Spinal cord (tissue), 9 donors: ENCODE measurements at regions not wholly inside any gene's neighbourhood (a gene's known extent, or its start where the extent isn't known, plus 50 kb on each side); places are given as distances from the start of the nearest gene placed in this dataset.

Source experiments
- DNase-seq, 6 donors: peaks; one replicate each; pipeline versions ENCODE4 v3.0.0 to v3.0.0-alpha.2; 2013 to 2015; ENCODE audit warnings: low spot score in 6 of 6, low read depth in 4 of 6
- H3K27ac ChIP-seq: one replicate; pipeline ENCODE4 v1.5.1; 2013; ENCODE audit warnings: low read depth, low read length, control low read depth
- H3K27me3 ChIP-seq: one replicate; pipeline ENCODE4 v1.6.1; 2013; ENCODE audit warnings: low read length; ENCODE audit not compliant: control insufficient read depth, insufficient read depth
- H3K36me3 ChIP-seq: one replicate; pipeline ENCODE4 v1.6.1; 2013; ENCODE audit warnings: low read length; ENCODE audit not compliant: control insufficient read depth, insufficient read depth
- H3K4me1 ChIP-seq: one replicate; pipeline ENCODE4 v1.6.1; 2013; ENCODE audit warnings: low read length; ENCODE audit not compliant: control insufficient read depth, insufficient read depth
- H3K4me3 ChIP-seq: one replicate; pipeline ENCODE4 v1.5.1; 2013; ENCODE audit warnings: low read depth, low read length, control low read depth
- H3K9me3 ChIP-seq: one replicate; pipeline ENCODE4 v1.6.1; 2013; ENCODE audit warnings: low read length; ENCODE audit not compliant: control insufficient read depth, insufficient read depth
- WGBS: methylation state at CpG from one replicate; pipeline ENCODE4 v1.1.5; 2013; ENCODE audit warnings: missing lambda C conversion rate; ENCODE audit not compliant: insufficient coverage; 5-methylcytosine and 5-hydroxymethylcytosine counted together
- donor health status: healthy.

- no peaks in the 10 kb centered on the region for H3K4me1 ChIP-seq
- H3K9me3 ChIP-seq: no peaks in the 10 kb centered on the region
- H3K27ac ChIP-seq: no peak overlapping the region
- no peaks in the 10 kb centered on the region for H3K36me3 ChIP-seq
- H3K4me3 ChIP-seq: no peak overlapping the region
- no peak for DNase-seq
- no peaks in the 10 kb centered on the region for H3K27me3 ChIP-seq
- WGBS: no CpG with 5 or more reads among the region's 1 CpG
These were observed 390.8 kb upstream of the HS3ST5 start for GRCh38 chr6:114733596-114733995.

DNA sequence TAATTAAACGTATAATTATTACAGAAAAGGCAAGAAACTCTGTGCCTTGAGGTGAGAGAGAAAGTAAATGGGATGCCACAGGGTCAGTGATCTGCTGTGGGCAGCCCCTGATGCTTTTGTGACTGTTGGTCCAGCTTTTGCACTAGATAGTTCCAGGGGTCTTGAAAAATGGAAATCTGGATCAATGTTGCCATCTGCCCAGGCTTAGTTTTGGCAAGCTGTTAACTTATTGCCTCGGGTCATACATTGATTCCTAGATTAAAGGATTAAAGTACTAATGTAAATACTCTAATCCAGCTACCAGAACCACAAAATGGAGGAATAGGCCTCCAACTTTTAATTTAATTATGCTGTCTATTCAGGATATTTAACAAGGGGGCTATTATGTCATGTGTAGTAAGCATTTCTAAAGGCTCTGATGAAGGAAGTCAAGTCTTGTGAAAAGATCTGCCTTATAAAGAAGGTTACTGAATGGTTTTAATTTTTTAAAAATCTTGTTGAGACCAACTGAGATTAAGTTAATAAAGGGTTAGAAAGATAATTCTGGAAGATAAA is 376.0 kb upstream of the HS3ST5 start:
- no peak overlapping the region for H3K4me3 ChIP-seq
- no peak overlapping the region for H3K27ac ChIP-seq
- H3K9me3 ChIP-seq: no peaks in the 10 kb centered on the region
- WGBS: no CpG with 5 or more reads among the region's 2 CpGs
- H3K36me3 ChIP-seq: no peaks in the 10 kb centered on the region
- H3K4me1 ChIP-seq: no peaks in the 10 kb centered on the region
- no peaks in the 10 kb centered on the region for H3K27me3 ChIP-seq
- DNase-seq: no peak

- H3K36me3 ChIP-seq: no peaks in the 10 kb centered on the region
- no peaks in the 10 kb centered on the region for H3K4me1 ChIP-seq
- DNase-seq: peak in 2 of 6 donors; percentile 26 to 83
- no peak overlapping the region for H3K4me3 ChIP-seq
- no peaks in the 10 kb centered on the region for H3K9me3 ChIP-seq
- no CpG with 5 or more reads among the region's 3 CpGs for WGBS
- no peak overlapping the region for H3K27ac ChIP-seq
- no peaks in the 10 kb centered on the region for H3K27me3 ChIP-seq
These were observed 375.4 kb upstream of the HS3ST5 start for GRCh38 chr6:114718186-114718585.

- H3K4me3 ChIP-seq: no peak overlapping the region
- H3K36me3 ChIP-seq: no peaks in the 10 kb centered on the region
- H3K27me3 ChIP-seq: no peaks in the 10 kb centered on the region
- H3K9me3 ChIP-seq: no peaks in the 10 kb centered on the region
- H3K4me1 ChIP-seq: no peaks in the 10 kb centered on the region
- 100% methylated on average over 1 of the region's 3 CpGs for WGBS
- no peak overlapping the region for H3K27ac ChIP-seq
- peak in 1 of 6 donors; percentile 17 for DNase-seq
These were observed 372.1 kb upstream of the HS3ST5 start for GRCh38 chr6:114714836-114715507.

- Histone ChIP-seq H3K36me3 (no peaks in the 10 kb centered on the region), H3K4me3 (no peak overlapping the region), H3K27ac (no peak overlapping the region), H3K27me3 (no peaks in the 10 kb centered on the region), H3K4me1 (no peaks in the 10 kb centered on the region), H3K9me3 (no peaks in the 10 kb centered on the region)
- no peak for DNase-seq
- no CpG with 5 or more reads among the region's 2 CpGs for WGBS
These were observed 370.9 kb upstream of the HS3ST5 start for GRCh38 chr6:114713690-114714089.

DNA sequence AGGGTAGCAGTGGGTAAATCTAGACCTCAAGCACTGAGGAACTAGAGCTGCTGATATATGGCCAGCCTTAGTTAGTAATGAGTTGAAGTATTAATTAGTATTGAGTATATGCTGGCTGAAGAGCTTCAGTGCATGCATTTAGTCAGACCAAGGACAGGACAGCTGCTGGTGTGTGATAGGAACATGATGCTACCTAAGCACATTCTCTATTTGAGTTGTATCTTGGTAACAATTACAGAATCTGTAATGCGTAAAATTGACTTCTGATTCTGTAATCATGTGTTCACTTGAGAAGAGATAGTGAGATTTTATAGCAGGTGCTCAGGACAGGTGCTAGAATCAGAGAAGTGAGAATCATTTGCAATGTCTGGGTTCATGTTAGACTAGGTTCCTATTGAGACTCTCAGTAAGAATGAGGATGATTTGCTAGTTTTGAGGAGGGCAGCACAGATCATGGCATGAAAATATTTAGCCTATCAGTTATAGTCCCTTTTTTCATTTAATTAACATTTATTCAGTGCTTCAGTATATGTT is 369.4 kb upstream of the HS3ST5 start:
- no peaks in the 10 kb centered on the region for H3K36me3 ChIP-seq
- DNase-seq: no peak
- H3K9me3 ChIP-seq: peaks cover 2% of the 10 kb centered on the region
- no peak overlapping the region for H3K27ac ChIP-seq
- no peaks in the 10 kb centered on the region for H3K4me1 ChIP-seq
- WGBS: 100% methylated on average over 1 of the region's 1 CpG
- no peaks in the 10 kb centered on the region for H3K27me3 ChIP-seq
- no peak overlapping the region for H3K4me3 ChIP-seq

- H3K4me3 ChIP-seq: no peak overlapping the region
- peak; percentile 19 to 90 (median 31) for DNase-seq
- 40% methylated on average over 3 of the region's 5 CpGs for WGBS
- peaks cover 2% of the 10 kb centered on the region for H3K9me3 ChIP-seq
- H3K27me3 ChIP-seq: no peaks in the 10 kb centered on the region
- no peak overlapping the region for H3K27ac ChIP-seq
- H3K4me1 ChIP-seq: no peaks in the 10 kb centered on the region
- no peaks in the 10 kb centered on the region for H3K36me3 ChIP-seq
These were observed 364.3 kb upstream of the HS3ST5 start for GRCh38 chr6:114707081-114707620.

DNA sequence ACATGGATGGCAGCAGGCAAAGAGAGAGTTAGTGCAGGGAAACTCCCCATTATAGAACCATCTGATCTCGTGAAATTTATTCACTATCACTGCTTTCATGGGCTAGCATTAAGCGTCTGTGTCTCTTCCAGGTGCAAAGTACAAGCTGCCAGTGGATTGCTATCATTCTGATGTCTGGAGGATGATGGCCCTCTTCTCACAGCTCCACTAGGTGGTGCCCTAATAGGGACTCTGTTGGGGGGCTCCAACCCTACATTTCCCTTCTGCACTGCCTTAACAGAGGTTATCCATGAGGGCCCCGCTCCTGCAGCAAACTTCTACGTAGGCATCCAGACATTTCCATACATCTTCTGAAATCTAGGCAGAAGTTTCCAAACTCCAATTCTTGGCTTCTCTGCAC is 347.8 kb upstream of the HS3ST5 start:
- no peak for DNase-seq
- H3K4me1 ChIP-seq: no peaks in the 10 kb centered on the region
- no peaks in the 10 kb centered on the region for H3K36me3 ChIP-seq
- no peaks in the 10 kb centered on the region for H3K27me3 ChIP-seq
- no peak overlapping the region for H3K4me3 ChIP-seq
- H3K27ac ChIP-seq: no peak overlapping the region
- no peaks in the 10 kb centered on the region for H3K9me3 ChIP-seq
- 94% methylated on average over 4 of the region's 4 CpGs for WGBS

DNA sequence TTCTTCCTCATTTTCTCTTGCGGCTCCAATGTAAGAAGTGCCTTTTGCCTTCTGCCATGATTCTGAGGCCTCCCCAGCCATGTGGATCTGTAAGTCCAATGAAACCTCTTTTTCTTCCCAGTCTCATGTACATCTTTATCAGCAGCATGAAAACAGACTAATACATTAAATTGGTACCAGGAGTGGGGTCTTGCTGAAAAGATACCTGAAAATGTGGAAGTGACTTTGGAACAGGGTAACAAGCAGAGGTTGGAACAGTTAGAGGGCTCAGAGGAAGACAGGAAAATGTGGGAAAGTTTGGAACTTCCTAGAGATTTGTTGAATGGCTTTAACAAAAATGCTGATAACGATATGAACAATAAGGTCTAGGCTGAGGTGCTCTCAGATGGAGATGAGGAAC is 316.7 kb upstream of the HS3ST5 start:
- WGBS: 90% methylated on average over 1 of the region's 2 CpGs
- Histone ChIP-seq H3K4me1 (no peaks in the 10 kb centered on the region), H3K27me3 (no peaks in the 10 kb centered on the region), H3K9me3 (no peaks in the 10 kb centered on the region), H3K4me3 (no peak overlapping the region), H3K36me3 (no peaks in the 10 kb centered on the region), H3K27ac (no peak overlapping the region)
- DNase-seq: no peak

DNA sequence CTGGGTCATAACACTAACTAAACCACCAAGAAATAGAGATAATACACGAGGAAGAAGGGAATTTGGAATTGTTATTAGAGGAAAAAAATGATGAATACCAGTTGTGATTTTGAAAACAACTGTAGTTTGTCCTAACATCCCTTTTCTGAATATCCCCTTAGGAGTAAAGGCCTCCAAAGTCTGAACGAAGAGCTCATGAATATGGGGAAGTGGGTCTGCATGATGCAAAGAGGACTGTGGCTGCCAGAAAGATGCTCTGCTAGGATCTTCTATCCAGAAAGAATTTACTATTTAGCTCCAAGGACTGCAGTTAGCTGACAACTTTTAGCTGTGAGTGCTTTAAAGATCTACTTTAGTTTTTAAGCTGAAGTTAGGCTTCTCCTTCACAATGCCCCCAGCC is 308.8 kb upstream of the HS3ST5 start:
- Histone ChIP-seq H3K4me1 (no peaks in the 10 kb centered on the region), H3K4me3 (no peak overlapping the region), H3K27ac (no peak overlapping the region), H3K27me3 (no peaks in the 10 kb centered on the region), H3K9me3 (no peaks in the 10 kb centered on the region), H3K36me3 (no peaks in the 10 kb centered on the region)
- no CpG with 5 or more reads among the region's 2 CpGs for WGBS
- DNase-seq: no peak
